PC-3 (cell line): ENCODE measurements at regions not wholly inside any gene's neighbourhood (a gene's known extent, or its start where the extent isn't known, plus 50 kb on each side); places are given as distances from the start of the nearest gene placed in this dataset.
A peak's percentile ranks its signal among the peaks of the same experiment; 100 is the strongest.

Source experiments
- ATAC-seq: fragments of 200-7000 bp; cut with Tn5 transposase; 2 replicates; pipeline ENCODE4 v1.9.1; 2020; ENCODE audit warnings: mild to moderate bottlenecking, moderate library complexity
- BruUV-seq: library from RNA; stranded (reverse); fragments of 400-500 nt; replicated peaks from 2 replicates; lab custom pipeline; 2021; lab: Mats Ljungman, UMichigan
- CTCF ChIA-PET: fragments of 300-600 bp; sonication (Branson Sonifier 250); formaldehyde crosslinking; loops from one replicate; lab custom pipeline; 2022; ENCODE audit warnings: antibody characterized with exemption; lab: Charles Lee
- POLR2A ChIA-PET: fragments of 300-600 bp; sonication (Branson Sonifier 250); formaldehyde crosslinking; loops from one replicate; lab custom pipeline; 2022; ENCODE audit warnings: antibody characterized with exemption; ENCODE audit not compliant: unreplicated experiment; lab: Charles Lee
- DNase-seq: peaks from one replicate; pipeline ENCODE4 v3.0.0-alpha.2; 2015
- H2AFZ ChIP-seq: fragments of 300-600 bp; sonication (generic); 2 replicates; pipeline ENCODE4 v1.6.0; 2016; ENCODE audit warnings: antibody characterized with exemption, low read length
- H3F3A ChIP-seq: fragments of 300-600 bp; sonication (generic); one replicate; pipeline ENCODE4 v1.6.0; 2017; ENCODE audit warnings: antibody characterized with exemption, low read length, control low read depth, mild to moderate bottlenecking; ENCODE audit not compliant: unreplicated experiment
- H3K27ac ChIP-seq: fragments of 300-600 bp; sonication (generic); 2 replicates; pipeline ENCODE4 v1.5.1; 2016; ENCODE audit warnings: mild to moderate bottlenecking, low read length
- H3K27me3 ChIP-seq: fragments of 300-600 bp; sonication (generic); 2 replicates; pipeline ENCODE4 v1.6.1; 2016; ENCODE audit warnings: low read length, mixed read lengths
- H3K36me3 ChIP-seq: fragments of 300-600 bp; sonication (generic); 2 replicates; pipeline ENCODE4 v1.6.1; 2016; ENCODE audit warnings: low read depth, mixed run types, low read length, mixed read lengths
- H3K4me1 ChIP-seq: fragments of 300-600 bp; sonication (generic); 2 replicates; pipeline ENCODE4 v1.5.1; 2016; ENCODE audit warnings: low read length; ENCODE audit not compliant: insufficient read depth
- H3K4me2 ChIP-seq: fragments of 300-600 bp; sonication (generic); 2 replicates; pipeline ENCODE4 v1.6.0; 2016; ENCODE audit warnings: low read length
- H3K4me3 ChIP-seq: fragments of 300-600 bp; sonication (generic); 2 replicates; pipeline ENCODE4 v1.5.1; 2016; ENCODE audit warnings: mild to moderate bottlenecking, low read length, mixed read lengths
- H3K79me2 ChIP-seq: fragments of 300-600 bp; sonication (generic); 2 replicates; pipeline ENCODE4 v1.6.1; 2017; ENCODE audit warnings: low read length, mixed read lengths
- H3K9ac ChIP-seq: fragments of 300-600 bp; sonication (generic); 2 replicates; pipeline ENCODE4 v1.6.0; 2016; ENCODE audit warnings: mild to moderate bottlenecking, low read length
- H3K9me2 ChIP-seq: fragments of 300-600 bp; sonication (generic); replicated peaks from 2 replicates; pipeline ENCODE4 v1.6.1; 2016; ENCODE audit warnings: mixed run types, low read length, mixed read lengths
- H3K9me3 ChIP-seq: fragments of 300-600 bp; sonication (generic); 2 replicates; pipeline ENCODE4 v1.6.1; 2016; ENCODE audit warnings: low read length, mixed read lengths
- H4K20me1 ChIP-seq: fragments of 300-600 bp; sonication (generic); 2 replicates; pipeline ENCODE4 v1.6.1; 2016; ENCODE audit warnings: low read length, mixed read lengths
- CTCF ChIP-seq: fragments of 300-600 bp; sonication (generic); conservative IDR thresholded peaks from 2 replicates; pipeline ENCODE4 v1.5.1; 2017; ENCODE audit warnings: antibody characterized with exemption, low read depth, mild to moderate bottlenecking, low read length
- EZH2 ChIP-seq: fragments of 300-600 bp; sonication (generic); IDR thresholded peaks from one replicate; pipeline ENCODE4 v1.6.1; 2017; ENCODE audit warnings: antibody characterized with exemption, mild to moderate bottlenecking, low read length; ENCODE audit not compliant: unreplicated experiment
- EZH2phosphoT487 ChIP-seq: fragments of 300-600 bp; sonication (generic); IDR thresholded peaks from 2 replicates; pipeline ENCODE4 v1.6.1; 2018; ENCODE audit warnings: mild to moderate bottlenecking, antibody characterized with exemption, low read length, borderline replicate concordance
- intact Hi-C: fragments of 100-400 bp; cut with micrococcal nuclease; formaldehyde crosslinking; loops from 2 replicates; pipeline ENCODE4 v1.9.0; 2023

- Histone ChIP-seq H4K20me1 (no peaks in the 10 kb centered on the region), H3K79me2 (no peaks in the 10 kb centered on the region), H3K36me3 (no peaks in the 10 kb centered on the region), H3K4me1 (no peaks in the 10 kb centered on the region), H3K9ac (no peak overlapping the region), H3K4me2 (no peak overlapping the region), H3K27me3 (no peaks in the 10 kb centered on the region; the same call in 1 of the 2 replicates), H3K9me2 (no peaks in the 10 kb centered on the region), H3K9me3 (no peaks in the 10 kb centered on the region), H3K4me3 (no peak overlapping the region), H2AFZ (no peak overlapping the region), H3K27ac (no peak overlapping the region), H3F3A (no peaks in the 10 kb centered on the region)
- no TSS peak for BruUV-seq
- ChIA-PET CTCF (no interaction called here), POLR2A (no interaction called here)
- ATAC-seq (no peak), DNase-seq (peak; percentile 47)
- intact Hi-C loops = no loop called here
- no peak for TF ChIP-seq EZH2
- no peak for TF ChIP-seq CTCF
- TF ChIP-seq EZH2phosphoT487 = no peak
Measured at GRCh38 chr11:44445500-44446365, 119.7 kb upstream of the CD82 start.

GRCh38 chr11:44446366-44446762, 119.1 kb upstream of the CD82 start:
- Histone ChIP-seq H4K20me1 (no peaks in the 10 kb centered on the region), H2AFZ (no peak overlapping the region), H3K9ac (no peak overlapping the region), H3K9me3 (no peaks in the 10 kb centered on the region), H3K27me3 (no peaks in the 10 kb centered on the region; the same call in 1 of the 2 replicates), H3K36me3 (no peaks in the 10 kb centered on the region), H3K9me2 (no peaks in the 10 kb centered on the region), H3K4me1 (no peaks in the 10 kb centered on the region), H3K27ac (no peak overlapping the region), H3K4me3 (no peak overlapping the region), H3F3A (no peaks in the 10 kb centered on the region), H3K4me2 (no peak overlapping the region), H3K79me2 (no peaks in the 10 kb centered on the region)
- intact Hi-C loops = no loop called here
- POLR2A ChIA-PET = no interaction called here
- DNase-seq (no peak), ATAC-seq (no peak)
- BruUV-seq = no TSS peak
- CTCF ChIA-PET = no interaction called here
- TF ChIP-seq EZH2 (no peak), CTCF (no peak), EZH2phosphoT487 (no peak)
